ENCODE measurements at regions not wholly inside any gene's neighbourhood (a gene's known extent, or its start where the extent isn't known, plus 50 kb on each side); places are given as distances from the start of the nearest gene placed in this dataset.

DNA sequence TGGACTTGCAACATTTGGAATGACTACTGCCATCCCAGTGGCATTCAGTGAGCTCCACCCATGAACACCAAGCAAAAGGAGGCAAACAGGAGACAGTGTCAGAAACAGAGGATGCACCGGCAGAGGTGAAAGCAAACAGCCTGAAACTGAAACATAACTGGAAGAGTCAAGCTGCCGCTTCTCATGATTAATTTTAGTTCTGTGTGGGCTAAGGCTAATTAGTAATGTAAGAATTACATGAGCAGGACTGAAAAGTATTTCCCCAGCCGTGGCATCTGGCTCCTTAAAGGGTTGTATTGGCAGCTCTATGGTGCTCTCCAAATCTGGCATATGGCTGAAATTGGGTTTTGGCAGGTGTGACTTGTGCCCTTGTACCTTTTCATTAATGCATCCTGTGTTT is 1108.1 kb downstream of the TSN start:
- DNase-seq (ENCODE audit: low read depth), result no peak

GRCh38 chr2:122864728-122865127 is 1109.3 kb downstream of the TSN start:
- no peak for DNase-seq (ENCODE audit: low read depth)

DNA sequence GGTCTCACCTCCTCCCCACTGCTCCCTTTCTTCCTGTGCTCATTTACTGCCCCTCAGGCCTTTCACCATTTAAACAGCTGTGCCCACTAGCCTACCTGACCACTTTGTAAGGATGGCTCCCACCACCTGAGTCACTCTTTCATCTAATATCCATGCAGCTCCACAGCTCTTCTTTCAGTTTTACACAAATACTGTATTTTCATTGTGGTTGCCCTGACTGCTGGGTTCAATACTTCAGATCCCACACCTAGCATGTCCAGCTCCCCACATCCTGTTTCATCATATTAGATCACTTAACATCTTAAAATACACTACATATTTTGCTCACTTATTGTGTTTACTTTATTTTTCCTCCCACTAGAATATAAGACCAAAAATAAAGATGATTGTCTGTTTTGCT is 1110.6 kb downstream of the TSN start:
- DNase-seq (ENCODE audit: low read depth), result no peak

- no peak for DNase-seq (ENCODE audit: low read depth)
Measured at GRCh38 chr2:122867941-122868340, 1112.5 kb downstream of the TSN start.

DNA sequence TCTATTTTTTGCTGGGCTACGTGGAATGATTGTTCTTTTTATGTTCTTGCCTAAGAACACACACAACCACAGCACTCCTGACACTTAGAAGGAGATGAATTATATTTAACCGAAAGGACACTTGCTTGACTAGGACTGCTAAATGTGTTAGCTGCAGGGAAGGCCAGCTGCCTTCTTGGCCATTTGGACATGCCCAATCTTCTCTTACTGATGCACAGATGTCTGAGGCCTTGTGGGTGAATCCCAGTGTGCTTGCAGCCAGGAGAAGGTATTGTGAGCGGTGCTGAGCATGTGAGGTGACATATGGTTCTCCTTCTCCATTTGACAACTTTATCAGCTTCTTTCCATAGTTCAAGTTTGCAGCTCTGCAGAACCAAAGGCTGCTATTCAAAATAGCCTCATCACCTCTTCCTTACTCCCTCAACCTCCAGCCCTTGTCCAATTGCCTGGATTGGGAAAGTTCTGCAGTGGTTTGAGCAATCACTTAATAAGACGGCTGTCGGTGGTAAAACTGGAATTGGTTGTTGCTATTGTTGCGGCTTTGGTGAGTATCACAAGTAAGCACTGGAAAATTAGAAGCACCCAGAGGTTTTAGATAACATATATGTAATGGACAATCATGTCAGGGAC is 1113.3 kb downstream of the TSN start:
- no peak for DNase-seq (ENCODE audit: low read depth)

DNA sequence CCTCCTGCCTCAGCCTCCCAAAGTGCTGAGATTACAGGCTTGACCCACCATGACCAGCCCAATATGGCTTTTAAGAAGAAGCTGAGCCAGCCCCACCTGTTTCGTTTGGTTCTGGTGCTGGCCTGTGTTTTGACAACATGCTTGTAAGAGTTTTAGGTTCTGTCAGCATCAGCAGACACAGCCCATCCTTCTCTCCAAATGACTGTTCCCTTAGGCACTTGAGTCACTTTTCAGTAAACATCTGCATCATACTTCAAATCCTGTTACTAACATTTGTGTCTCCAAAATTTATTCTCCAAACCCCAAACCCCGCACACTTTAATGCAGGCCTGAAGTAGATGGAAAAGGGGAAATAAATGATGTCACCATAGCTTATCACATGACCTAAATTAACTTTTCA is 1118.5 kb downstream of the TSN start:
- DNase-seq (ENCODE audit: low read depth), result no peak

- DNase-seq (ENCODE audit: low read depth), result no peak
Measured at GRCh38 chr2:122875091-122875865, 1119.8 kb downstream of the TSN start.

DNA sequence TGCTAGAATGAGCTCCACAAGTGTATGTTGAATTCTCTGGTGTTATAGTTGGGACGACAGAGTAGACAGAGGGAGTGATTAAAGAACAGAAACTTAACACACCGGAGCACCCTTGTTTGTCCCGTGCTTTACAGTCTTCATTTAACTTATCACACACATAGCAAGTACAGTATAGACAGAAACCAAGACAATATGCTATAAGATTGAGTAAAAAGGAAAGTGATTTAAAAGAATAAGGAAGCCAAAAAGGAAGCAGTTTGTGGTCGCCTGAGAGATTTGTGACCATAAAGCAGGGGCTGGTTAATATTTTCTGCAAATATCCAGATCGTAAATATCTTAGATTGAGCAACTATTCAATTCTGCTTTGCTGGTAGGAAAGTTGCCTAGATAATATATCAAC is 1128.4 kb downstream of the TSN start:
- DNase-seq (ENCODE audit: low read depth), result no peak

GRCh38 chr2:122884889-122885288 is 1129.4 kb downstream of the TSN start:
- no peak for DNase-seq (ENCODE audit: low read depth)

GRCh38 chr2:122885436-122885835 is 1130.0 kb downstream of the TSN start:
- DNase-seq (ENCODE audit: low read depth), result no peak

DNA sequence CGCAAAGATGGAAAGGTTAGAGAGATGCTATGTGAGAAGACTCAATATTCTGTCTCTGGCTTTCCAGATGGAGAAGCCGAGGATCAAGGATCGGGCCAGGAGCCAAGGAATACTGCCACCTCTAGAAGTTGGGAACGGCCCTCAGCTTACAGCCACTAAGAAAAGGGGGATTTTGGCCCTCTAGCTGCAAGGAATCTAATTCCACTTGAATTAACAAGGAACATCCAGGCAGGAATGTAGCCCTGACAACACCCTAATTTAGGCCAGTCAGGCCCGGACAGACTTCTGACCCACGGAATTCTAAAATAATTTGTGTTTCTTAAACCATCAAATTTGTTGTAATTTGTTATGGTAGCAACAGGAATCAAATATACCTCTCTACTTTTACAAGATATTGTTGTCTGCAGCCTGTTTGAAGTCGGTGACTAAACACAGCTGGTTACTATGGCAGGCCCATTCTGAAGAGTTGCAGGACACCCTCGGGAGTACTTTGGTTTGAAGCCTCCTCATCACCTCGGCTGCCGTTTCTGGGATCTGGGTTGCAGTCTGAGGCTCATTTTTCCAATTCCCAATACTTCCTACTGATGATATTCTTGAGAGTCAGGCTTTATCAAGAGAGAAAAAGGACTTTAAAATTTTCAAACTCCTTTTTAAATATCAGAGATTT is 1131.2 kb downstream of the TSN start:
- no peak for DNase-seq (ENCODE audit: low read depth)

DNA sequence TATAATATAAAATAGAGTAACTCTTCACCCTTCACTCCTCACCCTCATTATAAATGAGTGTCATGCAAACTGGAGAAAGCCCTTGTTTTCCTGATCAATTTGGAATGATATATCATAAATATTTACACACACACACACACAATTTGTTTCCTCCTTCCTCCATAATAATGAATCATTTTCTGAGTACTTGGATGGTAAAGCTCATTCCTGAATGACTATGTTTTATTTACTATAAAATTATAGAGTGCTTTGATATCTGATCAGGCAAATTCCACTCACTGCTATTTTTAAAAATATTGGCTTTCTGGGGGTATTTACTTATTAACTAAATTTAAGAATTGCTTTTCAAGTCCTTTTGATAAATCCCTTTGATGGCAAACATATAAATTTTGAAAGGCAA is 1125.5 kb upstream of the CNTNAP5 start:
- DNase-seq (ENCODE audit: low read depth), result no peak

DNA sequence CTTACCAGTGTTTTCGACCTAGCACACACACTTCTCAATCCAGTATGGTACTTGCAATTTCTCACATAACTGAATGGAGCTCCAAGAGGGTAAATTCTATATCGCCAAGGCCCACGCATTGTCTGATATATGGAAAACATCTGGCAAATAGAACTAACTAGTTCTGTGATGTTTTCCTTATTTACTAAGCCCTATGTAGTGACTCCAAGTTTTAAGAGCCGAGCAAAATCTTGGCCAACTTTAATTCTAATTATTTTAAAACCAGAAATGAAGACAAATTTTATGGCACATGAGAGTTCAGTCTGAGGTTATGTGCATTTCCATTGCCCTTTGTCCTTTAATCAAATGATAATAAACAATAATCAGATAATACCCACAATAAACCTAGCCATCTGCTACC is 1119.7 kb upstream of the CNTNAP5 start:
- DNase-seq (ENCODE audit: low read depth), result no peak

- DNase-seq (ENCODE audit: low read depth), result no peak
Measured at GRCh38 chr2:122908159-122908558, 1116.9 kb upstream of the CNTNAP5 start.

- no peak for DNase-seq (ENCODE audit: low read depth)
Measured at GRCh38 chr2:122927197-122927596, 1097.9 kb upstream of the CNTNAP5 start.

GRCh38 chr2:122927710-122928557 is 1097.2 kb upstream of the CNTNAP5 start:
- no peak for DNase-seq (ENCODE audit: low read depth)

DNA sequence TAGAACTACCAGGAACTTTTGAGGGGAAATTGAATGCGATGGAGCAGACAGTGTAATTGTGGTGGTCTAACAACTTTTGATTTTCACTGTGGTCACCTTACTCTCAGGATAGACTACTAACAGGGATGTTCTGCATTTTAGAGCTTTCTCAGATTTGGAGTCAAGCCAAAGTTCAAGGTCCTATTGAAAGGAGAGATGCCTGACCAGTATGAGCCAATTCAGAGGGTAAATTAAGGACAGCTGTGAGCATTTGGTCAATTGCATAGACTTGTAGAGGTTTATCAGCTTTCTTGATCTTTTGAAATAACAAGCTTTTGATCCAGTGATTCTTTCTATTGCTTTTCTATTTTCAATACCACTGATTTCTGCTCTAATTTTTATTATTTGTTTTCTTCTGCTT is 1095.7 kb upstream of the CNTNAP5 start:
- DNase-seq (ENCODE audit: low read depth), result no peak

GRCh38 chr2:122935506-122935905 is 1089.6 kb upstream of the CNTNAP5 start:
- DNase-seq (ENCODE audit: low read depth), result no peak

DNA sequence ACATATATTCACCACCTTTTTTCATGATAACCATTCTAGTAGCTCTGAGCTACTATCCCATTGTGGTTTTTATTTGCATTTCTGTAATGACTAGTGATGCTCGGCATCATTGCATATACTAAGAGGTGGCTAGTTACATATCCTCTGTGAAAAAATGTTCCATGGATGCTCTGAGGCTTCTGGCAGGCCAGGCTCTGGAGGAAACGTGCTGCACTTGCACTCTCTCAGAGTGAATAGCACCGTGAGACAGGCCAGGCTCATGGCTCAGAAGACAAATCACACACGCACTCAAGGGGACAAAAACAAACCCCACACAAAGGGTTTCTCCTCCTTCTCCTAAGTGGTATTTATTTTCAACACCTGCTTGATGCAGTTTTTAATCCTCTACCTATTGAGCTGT is 1085.3 kb upstream of the CNTNAP5 start:
- no peak for DNase-seq (ENCODE audit: low read depth)

GRCh38 chr2:122949523-122949922 is 1075.6 kb upstream of the CNTNAP5 start:
- DNase-seq (ENCODE audit: low read depth), result no peak

GRCh38 chr2:122955776-122956175 is 1069.3 kb upstream of the CNTNAP5 start:
- DNase-seq (ENCODE audit: low read depth), result no peak

Data from M059J (cell line).